Activated B cell treated with CpG ODN at 0.5 μM for 24 hours (primary cell): ENCODE measurements at regions not wholly inside any gene's neighbourhood (a gene's known extent, or its start where the extent isn't known, plus 50 kb on each side); places are given as distances from the start of the nearest gene placed in this dataset.
A peak's percentile ranks its signal among the peaks of the same experiment; 100 is the strongest.
"Not testable (repeated sequence)": the region's sequence is repeated elsewhere in the genome, so short reads cannot be mapped to it uniquely, and the experiment has no call there.

Source experiments
- ATAC-seq: fragments of 200-7000 bp; cut with Tn5 transposase; one replicate; pipeline ENCODE4 v1.10.0; 2021; ENCODE audit warnings: low read depth, mild to moderate bottlenecking, moderate library complexity
- CTCF ChIA-PET: fragments of 350-600 bp; sonication (Branson Sonifier 250); formaldehyde crosslinking; loops from one replicate; lab custom pipeline; 2021; ENCODE audit warnings: antibody characterized with exemption; lab: Charles Lee
- POLR2A ChIA-PET: fragments of 350-600 bp; sonication (Branson Sonifier 250); formaldehyde crosslinking; loops from one replicate; lab custom pipeline; 2021; ENCODE audit warnings: antibody characterized with exemption; lab: Charles Lee
- DNase-seq: peaks from one replicate; pipeline ENCODE4 v3.0.0; 2022
- H3K27ac Mint-ChIP-seq: one replicate; pipeline ENCODE4 v1.8.0; 2020; ENCODE audit warnings: mixed read lengths
- H3K27me3 Mint-ChIP-seq: one replicate; pipeline ENCODE4 v1.8.0; 2021; ENCODE audit warnings: mixed read lengths
- H3K36me3 Mint-ChIP-seq: one replicate; pipeline ENCODE4 v1.8.0; 2021; ENCODE audit warnings: low read depth, mixed read lengths
- H3K4me1 Mint-ChIP-seq: one replicate; pipeline ENCODE4 v1.8.0; 2021; ENCODE audit warnings: mixed read lengths
- H3K4me3 Mint-ChIP-seq: one replicate; pipeline ENCODE4 v1.8.0; 2020; ENCODE audit warnings: mild to moderate bottlenecking, mixed read lengths
- H3K9me3 Mint-ChIP-seq: one replicate; pipeline ENCODE4 v1.8.0; 2020; ENCODE audit warnings: mixed read lengths
- intact Hi-C: fragments of 100-400 bp; cut with micrococcal nuclease; formaldehyde crosslinking; loops from one replicate; pipeline ENCODE4 v1.15.1; 2024
- TF ChIP-seq, protein P1 (sequence below): fragments of 200-600 bp; IDR thresholded peaks from one replicate; pipeline ENCODE4 v1.8.0; 2022; ENCODE audit warnings: antibody characterized with exemption, mild to moderate bottlenecking

DNA sequence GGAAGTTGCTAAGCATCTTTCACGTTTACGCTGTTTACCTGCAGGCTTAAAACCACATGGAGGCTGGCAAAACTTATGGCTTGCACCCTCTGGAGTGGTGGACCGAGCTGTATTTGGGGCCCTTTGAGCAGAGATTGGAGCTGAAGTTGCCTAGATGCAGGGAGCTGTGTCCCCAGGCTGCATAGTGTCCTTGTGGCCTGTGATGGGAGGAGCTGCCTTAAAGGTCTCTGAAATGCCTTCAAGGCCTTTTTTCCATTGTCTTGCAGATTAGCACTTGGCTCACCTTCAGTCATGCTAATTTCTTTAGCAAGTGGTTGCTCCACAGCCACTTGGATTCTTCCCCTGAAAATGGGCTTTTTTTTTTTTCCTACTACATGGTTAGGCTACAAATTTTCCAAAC, 81.5 kb upstream of the CHD1 start:
- TF ChIP-seq, protein P1, sequence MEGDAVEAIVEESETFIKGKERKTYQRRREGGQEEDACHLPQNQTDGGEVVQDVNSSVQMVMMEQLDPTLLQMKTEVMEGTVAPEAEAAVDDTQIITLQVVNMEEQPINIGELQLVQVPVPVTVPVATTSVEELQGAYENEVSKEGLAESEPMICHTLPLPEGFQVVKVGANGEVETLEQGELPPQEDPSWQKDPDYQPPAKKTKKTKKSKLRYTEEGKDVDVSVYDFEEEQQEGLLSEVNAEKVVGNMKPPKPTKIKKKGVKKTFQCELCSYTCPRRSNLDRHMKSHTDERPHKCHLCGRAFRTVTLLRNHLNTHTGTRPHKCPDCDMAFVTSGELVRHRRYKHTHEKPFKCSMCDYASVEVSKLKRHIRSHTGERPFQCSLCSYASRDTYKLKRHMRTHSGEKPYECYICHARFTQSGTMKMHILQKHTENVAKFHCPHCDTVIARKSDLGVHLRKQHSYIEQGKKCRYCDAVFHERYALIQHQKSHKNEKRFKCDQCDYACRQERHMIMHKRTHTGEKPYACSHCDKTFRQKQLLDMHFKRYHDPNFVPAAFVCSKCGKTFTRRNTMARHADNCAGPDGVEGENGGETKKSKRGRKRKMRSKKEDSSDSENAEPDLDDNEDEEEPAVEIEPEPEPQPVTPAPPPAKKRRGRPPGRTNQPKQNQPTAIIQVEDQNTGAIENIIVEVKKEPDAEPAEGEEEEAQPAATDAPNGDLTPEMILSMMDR: no peak
- no peaks in the 10 kb centered on the region for H3K27me3 Mint-ChIP-seq
- no peak overlapping the region for H3K27ac Mint-ChIP-seq
- intact Hi-C loops: no loop called here
- no peak for ATAC-seq
- no peaks in the 10 kb centered on the region for H3K36me3 Mint-ChIP-seq
- DNase-seq: no peak
- ChIA-PET POLR2A (no interaction called here), CTCF (no interaction called here)
- H3K4me1 Mint-ChIP-seq: peaks cover 8% of the 10 kb centered on the region
- H3K4me3 Mint-ChIP-seq: no peak overlapping the region
- no peaks in the 10 kb centered on the region for H3K9me3 Mint-ChIP-seq

DNA sequence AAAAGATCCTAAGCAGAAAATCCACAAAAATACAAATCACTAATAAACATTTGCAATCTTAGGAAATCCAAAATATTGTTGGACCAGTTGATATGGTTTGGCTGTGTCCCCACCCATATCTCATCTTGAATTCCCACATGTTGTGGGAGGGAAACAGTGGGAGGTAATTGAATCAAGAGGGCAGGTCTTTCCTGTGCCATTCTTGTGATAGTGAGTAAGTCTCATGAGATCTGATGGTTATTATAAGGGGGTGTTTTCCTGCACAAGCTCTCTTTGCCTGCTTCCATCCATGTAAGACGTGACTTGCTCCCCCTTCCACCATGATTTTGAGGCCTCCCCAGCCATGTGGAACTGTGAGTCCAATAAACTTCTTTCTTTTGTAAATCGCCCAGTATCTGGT, 79.2 kb upstream of the CHD1 start:
- H3K9me3 Mint-ChIP-seq, H3K4me3 Mint-ChIP-seq, DNase-seq, H3K27me3 Mint-ChIP-seq, POLR2A ChIA-PET, intact Hi-C loops, H3K27ac Mint-ChIP-seq, CTCF ChIA-PET, H3K36me3 Mint-ChIP-seq, ATAC-seq: not testable (repeated sequence)
- peaks cover 25% of the 10 kb centered on the region for H3K4me1 Mint-ChIP-seq

DNA sequence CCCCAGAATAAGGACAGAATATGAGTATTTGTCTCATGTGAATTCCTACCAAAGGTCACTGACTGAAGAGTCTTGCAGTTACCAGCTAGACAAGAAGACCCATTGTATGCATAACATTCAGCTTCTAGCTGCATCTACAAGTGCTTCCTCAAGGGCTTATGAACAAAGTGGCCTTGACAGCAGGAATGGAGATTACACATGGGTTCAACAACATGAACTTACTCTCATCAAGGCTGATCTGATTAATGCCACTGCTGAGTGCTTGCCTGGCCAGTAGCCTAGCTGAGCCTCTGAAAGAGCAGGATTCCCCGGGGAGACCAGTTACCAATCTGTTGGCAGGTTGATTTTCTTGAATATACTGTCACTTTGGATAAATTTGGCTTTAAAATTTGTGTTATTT, 76.7 kb upstream of the CHD1 start:
- Mint-ChIP-seq H3K4me3 (peak overlapping the region; percentile 44), H3K36me3 (no peaks in the 10 kb centered on the region), H3K4me1 (peaks cover 28% of the 10 kb centered on the region), H3K9me3 (peaks cover 2% of the 10 kb centered on the region), H3K27ac (peak overlapping the region; percentile 56), H3K27me3 (no peaks in the 10 kb centered on the region)
- TF ChIP-seq, protein P1: no peak
- ATAC-seq (no peak), DNase-seq (no peak)
- ChIA-PET POLR2A (interaction anchor here (1.4 to 4.7 kb wide), 5 partner anchors 22 to 78 kb away, joined by 5 to 56 read pairs (median 11); partner anchors contain the start of gene CHD1), CTCF (interaction anchor here (0.9 to 1.2 kb wide), 2 partner anchors 22 to 93 kb away, joined by 3 to 7 read pairs; no protein-coding TSS in a partner anchor)
- intact Hi-C loops: loop anchor here (2.0 kb wide), 3 partner anchors 21 to 99 kb away; no protein-coding TSS in a partner anchor

DNA sequence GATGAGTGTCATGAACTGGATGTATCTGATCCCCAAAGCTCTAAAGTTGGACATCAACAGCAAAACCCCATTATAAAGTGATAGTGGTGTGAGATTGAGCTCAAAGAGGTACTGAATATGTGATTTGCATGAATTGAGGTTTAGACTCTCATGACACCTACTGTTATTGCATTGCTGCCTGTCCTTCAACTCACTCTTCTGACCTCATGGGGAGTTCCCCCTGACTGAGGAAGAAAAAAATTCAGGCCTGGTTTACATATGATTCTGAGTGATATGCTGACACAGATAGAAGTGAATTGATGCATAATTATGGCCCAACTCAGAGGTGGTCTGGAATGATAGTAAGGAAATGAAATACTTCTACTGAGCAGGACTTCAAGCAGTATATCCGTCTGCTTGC, 76.2 kb upstream of the CHD1 start:
- Mint-ChIP-seq H3K27me3 (no peaks in the 10 kb centered on the region), H3K4me3 (peak overlapping the region; percentile 44), H3K36me3 (no peaks in the 10 kb centered on the region), H3K27ac (peak overlapping the region; percentile 56), H3K9me3 (peaks cover 2% of the 10 kb centered on the region), H3K4me1 (peaks cover 28% of the 10 kb centered on the region)
- intact Hi-C loops: loop anchor here (1.0 to 2.0 kb wide), 4 partner anchors 22 to 98 kb away; partner anchors contain the start of gene CHD1
- ATAC-seq: peak; percentile 98
- no peak for DNase-seq
- POLR2A ChIA-PET: interaction anchor here (0.6 to 4.7 kb wide), 8 partner anchors 22 to 88 kb away, joined by 3 to 56 read pairs (median 6); partner anchors contain the start of gene CHD1
- TF ChIP-seq, protein P1: no peak
- CTCF ChIA-PET: interaction anchor here (0.8 to 1.3 kb wide), 6 partner anchors 23 to 93 kb away, joined by 3 to 7 read pairs (median 4); no protein-coding TSS in a partner anchor

DNA sequence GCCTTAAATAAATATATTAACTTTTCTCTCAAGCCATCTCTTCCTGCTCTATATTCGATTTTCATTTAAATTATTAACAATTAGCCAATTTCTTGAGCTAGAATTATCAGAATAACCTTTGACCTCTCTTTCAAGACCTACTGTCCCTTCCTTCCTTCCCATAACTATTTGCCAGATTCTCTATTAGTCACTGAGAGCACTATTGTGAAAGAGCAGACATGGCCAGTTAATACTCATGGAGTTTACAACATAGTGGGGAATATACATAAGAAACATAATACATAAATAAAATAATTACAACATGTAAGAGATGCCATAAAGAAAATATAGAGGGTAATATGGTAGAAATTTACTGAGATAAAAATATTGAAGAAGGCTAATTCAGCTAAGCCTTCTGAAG, 72.1 kb upstream of the CHD1 start:
- Mint-ChIP-seq H3K27me3 (no peaks in the 10 kb centered on the region), H3K9me3 (peaks cover 2% of the 10 kb centered on the region), H3K36me3 (no peaks in the 10 kb centered on the region), H3K4me3 (no peak overlapping the region), H3K4me1 (peaks cover 26% of the 10 kb centered on the region), H3K27ac (no peak overlapping the region)
- ATAC-seq (no peak), DNase-seq (no peak)
- CTCF ChIA-PET: no interaction called here
- TF ChIP-seq, protein P1: no peak
- intact Hi-C loops: no loop called here
- POLR2A ChIA-PET: no interaction called here

DNA sequence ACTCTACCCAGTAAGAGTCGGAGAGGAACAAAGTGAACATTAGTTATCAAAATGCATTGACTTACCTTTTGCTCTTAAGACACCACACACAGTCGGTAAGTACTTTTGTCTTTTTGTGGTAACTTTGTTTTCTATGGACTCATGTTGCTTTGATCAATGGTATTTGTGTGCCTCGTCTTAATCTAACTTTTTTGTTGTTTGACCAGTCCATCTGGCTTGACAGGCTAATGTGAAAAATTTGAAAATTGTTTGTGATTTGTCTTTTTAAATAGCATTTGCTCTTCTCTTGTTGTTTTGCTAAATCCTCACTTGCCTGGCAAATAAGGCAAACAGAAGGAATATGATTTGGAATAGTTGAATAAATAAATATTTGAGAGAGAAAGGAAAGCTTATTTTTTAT, 71.4 kb upstream of the CHD1 start:
- Mint-ChIP-seq H3K4me1 (peaks cover 19% of the 10 kb centered on the region), H3K36me3 (no peaks in the 10 kb centered on the region), H3K9me3 (peaks cover 2% of the 10 kb centered on the region), H3K27ac (no peak overlapping the region), H3K4me3 (no peak overlapping the region), H3K27me3 (no peaks in the 10 kb centered on the region)
- ATAC-seq: no peak
- intact Hi-C loops: no loop called here
- CTCF ChIA-PET: no interaction called here
- DNase-seq: no peak
- POLR2A ChIA-PET: no interaction called here
- TF ChIP-seq, protein P1: no peak
